ENCODE measurements at regions not wholly inside any gene's neighbourhood (a gene's known extent, or its start where the extent isn't known, plus 50 kb on each side); places are given as distances from the start of the nearest gene placed in this dataset.

DNA sequence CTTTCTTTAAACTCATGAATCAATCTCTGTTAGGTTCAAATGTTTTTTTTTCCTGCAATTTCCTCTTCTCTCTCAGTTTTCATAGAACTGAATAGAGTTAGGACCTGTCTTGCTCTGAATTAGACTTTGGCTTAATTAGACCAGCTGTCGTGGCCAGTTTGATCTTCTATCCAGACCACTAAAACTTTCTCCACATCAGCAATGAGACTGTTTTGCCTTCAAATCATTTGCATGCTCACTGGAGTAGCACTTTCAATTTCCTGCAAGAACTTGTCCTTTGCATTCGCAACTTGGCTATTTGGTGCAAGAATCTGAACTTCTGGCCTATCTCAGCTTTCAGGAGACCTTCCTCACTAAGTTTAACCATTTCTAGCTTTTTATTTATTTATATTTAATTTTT lies 2002.2 kb upstream of the PIK3C3 start:
- TF ChIP-seq, protein P1, sequence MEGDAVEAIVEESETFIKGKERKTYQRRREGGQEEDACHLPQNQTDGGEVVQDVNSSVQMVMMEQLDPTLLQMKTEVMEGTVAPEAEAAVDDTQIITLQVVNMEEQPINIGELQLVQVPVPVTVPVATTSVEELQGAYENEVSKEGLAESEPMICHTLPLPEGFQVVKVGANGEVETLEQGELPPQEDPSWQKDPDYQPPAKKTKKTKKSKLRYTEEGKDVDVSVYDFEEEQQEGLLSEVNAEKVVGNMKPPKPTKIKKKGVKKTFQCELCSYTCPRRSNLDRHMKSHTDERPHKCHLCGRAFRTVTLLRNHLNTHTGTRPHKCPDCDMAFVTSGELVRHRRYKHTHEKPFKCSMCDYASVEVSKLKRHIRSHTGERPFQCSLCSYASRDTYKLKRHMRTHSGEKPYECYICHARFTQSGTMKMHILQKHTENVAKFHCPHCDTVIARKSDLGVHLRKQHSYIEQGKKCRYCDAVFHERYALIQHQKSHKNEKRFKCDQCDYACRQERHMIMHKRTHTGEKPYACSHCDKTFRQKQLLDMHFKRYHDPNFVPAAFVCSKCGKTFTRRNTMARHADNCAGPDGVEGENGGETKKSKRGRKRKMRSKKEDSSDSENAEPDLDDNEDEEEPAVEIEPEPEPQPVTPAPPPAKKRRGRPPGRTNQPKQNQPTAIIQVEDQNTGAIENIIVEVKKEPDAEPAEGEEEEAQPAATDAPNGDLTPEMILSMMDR (conservative IDR thresholded peaks at IDR 0.05; ENCODE audit: low read depth, low read length), result no peak
- H3K27me3 ChIP-seq (ENCODE audit: insufficient read depth, low read depth), result no peaks in the 10 kb centered on the region
- peak overlapping the region; percentile 43 for H3K4me2 ChIP-seq
- H4K20me1 ChIP-seq (ENCODE audit: insufficient read depth), result no peaks in the 10 kb centered on the region
- no peak overlapping the region for H3K4me3 ChIP-seq (IDR thresholded peaks at IDR 0.05; ENCODE audit: insufficient read depth, low read depth, low read length)
- peaks cover 23% of the 10 kb centered on the region; the same call in 1 of the 2 replicates for H3K79me2 ChIP-seq (ENCODE audit: insufficient read depth, low read depth)
- H2AFZ ChIP-seq (ENCODE audit: low read depth), result no peak overlapping the region
- no peaks in the 10 kb centered on the region for H3K36me3 ChIP-seq (ENCODE audit: insufficient read depth)
- peaks cover 56% of the 10 kb centered on the region for H3K4me1 ChIP-seq (ENCODE audit: low read depth, poor library complexity, severe bottlenecking)
- no peak overlapping the region for H3K27ac ChIP-seq
- H3K9ac ChIP-seq, result no peak overlapping the region

DNA sequence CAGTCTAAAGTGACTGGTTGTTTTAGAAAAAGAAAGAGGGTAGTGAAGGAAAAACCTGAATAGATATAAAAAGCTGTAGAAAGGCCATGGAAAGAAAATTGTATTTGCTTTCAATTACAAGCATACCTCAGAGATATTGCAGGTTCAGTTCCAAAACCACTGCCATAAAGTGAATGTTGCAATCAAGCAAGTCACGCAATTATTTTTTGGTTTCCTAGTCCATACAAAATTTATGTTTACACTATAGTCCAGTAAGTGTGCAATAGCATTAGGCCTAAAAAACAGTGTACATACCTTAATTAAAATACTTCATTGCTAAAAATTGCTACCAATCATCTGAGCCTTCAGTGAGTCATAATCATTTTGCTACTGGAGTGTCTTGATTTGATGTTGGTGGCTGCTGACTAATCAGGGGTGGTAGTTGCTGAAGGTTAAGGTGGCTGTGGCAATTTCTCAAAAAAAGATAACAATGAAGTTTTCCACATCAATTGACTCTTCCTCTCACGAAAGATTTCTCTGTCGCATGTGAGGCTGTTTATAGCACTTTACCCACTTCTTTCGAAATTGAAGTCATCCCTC lies 2003.8 kb upstream of the PIK3C3 start:
- Histone ChIP-seq H3K27me3 (ENCODE audit: insufficient read depth, low read depth) (no peaks in the 10 kb centered on the region), H3K27ac (no peak overlapping the region)
- TF ChIP-seq, protein P1 (conservative IDR thresholded peaks at IDR 0.05; ENCODE audit: low read depth, low read length), result no peak

DNA sequence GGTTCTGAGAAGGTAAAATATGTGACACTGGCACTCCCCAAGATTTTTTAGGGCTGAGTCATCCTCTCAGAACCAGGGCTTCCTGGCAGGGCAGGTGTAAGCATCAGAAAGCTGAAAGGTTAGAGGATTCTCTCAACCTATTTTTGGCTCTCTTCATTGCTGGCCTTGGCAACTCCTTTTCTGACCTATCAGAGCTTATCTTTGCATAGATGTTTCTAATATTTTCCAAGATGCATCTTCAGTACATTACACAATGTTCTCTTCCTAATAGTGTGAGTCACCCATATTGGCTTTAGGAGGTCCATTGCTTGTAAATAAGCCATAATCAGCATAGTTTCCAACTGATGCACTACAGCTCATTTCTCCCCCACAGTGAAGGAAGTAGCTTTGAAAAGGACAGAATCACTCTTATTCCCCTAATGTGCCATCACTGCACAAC lies 2008.4 kb upstream of the PIK3C3 start:
- Histone ChIP-seq H2AFZ (ENCODE audit: low read depth) (peak overlapping the region; percentile 23), H3K4me2 (peak overlapping the region; percentile 98)

More for the DNA sequence above, 2003.8 kb upstream of the PIK3C3 start:
- H3K4me1 ChIP-seq (ENCODE audit: low read depth, poor library complexity, severe bottlenecking), result peaks cover 71% of the 10 kb centered on the region
- no peak overlapping the region for H3K4me3 ChIP-seq (IDR thresholded peaks at IDR 0.05; ENCODE audit: insufficient read depth, low read depth, low read length)
- H3K36me3 ChIP-seq (ENCODE audit: insufficient read depth), result no peaks in the 10 kb centered on the region
- H2AFZ ChIP-seq (ENCODE audit: low read depth), result no peak overlapping the region
- H3K4me2 ChIP-seq, result no peak overlapping the region
- peaks cover 25% of the 10 kb centered on the region; the same call in 1 of the 2 replicates for H3K79me2 ChIP-seq (ENCODE audit: insufficient read depth, low read depth)
- no peaks in the 10 kb centered on the region for H4K20me1 ChIP-seq (ENCODE audit: insufficient read depth)
- no peak overlapping the region for H3K9ac ChIP-seq

DNA sequence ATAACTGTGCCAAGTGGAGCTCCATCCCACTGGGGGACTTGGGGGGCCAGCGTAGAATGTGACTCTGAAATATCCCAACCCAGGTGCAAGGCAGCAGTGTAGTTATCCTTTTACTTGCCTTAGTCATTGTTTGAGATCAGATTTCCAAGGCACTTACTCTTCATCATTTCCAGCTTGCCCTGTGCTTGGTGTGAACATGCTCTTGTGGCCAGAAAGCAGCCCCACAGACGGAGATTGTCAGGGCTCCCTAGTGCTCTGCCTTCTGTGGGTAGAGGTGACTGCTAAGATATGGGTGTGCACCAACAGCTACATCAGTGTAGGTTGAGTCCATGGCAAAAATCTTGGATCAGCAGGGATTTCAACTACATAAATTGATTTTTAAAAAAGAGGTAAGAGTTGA lies 2010.0 kb upstream of the PIK3C3 start:
- peak overlapping the region; percentile 97 for H3K27ac ChIP-seq
- peak overlapping the region; percentile 32; the same call in 1 of the 2 replicates for H2AFZ ChIP-seq (ENCODE audit: low read depth)
- H3K79me2 ChIP-seq (ENCODE audit: insufficient read depth, low read depth), result peaks cover 48% of the 10 kb centered on the region
- peak overlapping the region; percentile 98 for H3K4me2 ChIP-seq
- H3K27me3 ChIP-seq (ENCODE audit: insufficient read depth, low read depth), result no peaks in the 10 kb centered on the region
- peak overlapping the region; percentile 78; the same call in 1 of the 2 replicates for H3K9ac ChIP-seq
- H3K4me1 ChIP-seq (ENCODE audit: low read depth, poor library complexity, severe bottlenecking), result peaks cover 96% of the 10 kb centered on the region
- H3K4me3 ChIP-seq (IDR thresholded peaks at IDR 0.05; ENCODE audit: insufficient read depth, low read depth, low read length), result no peak overlapping the region
- no peaks in the 10 kb centered on the region for H4K20me1 ChIP-seq (ENCODE audit: insufficient read depth)
- H3K36me3 ChIP-seq (ENCODE audit: insufficient read depth), result no peaks in the 10 kb centered on the region
- TF ChIP-seq, protein P1 (conservative IDR thresholded peaks at IDR 0.05; ENCODE audit: low read depth, low read length), result no peak

More for the DNA sequence above, 2008.4 kb upstream of the PIK3C3 start:
- Histone ChIP-seq H3K4me1 (ENCODE audit: low read depth, poor library complexity, severe bottlenecking) (peaks cover 96% of the 10 kb centered on the region), H3K9ac (peak overlapping the region; percentile 78), H3K79me2 (ENCODE audit: insufficient read depth, low read depth) (peaks cover 37% of the 10 kb centered on the region), H3K27ac (peak overlapping the region; percentile 97), H3K27me3 (ENCODE audit: insufficient read depth, low read depth) (no peaks in the 10 kb centered on the region), H4K20me1 (ENCODE audit: insufficient read depth) (no peaks in the 10 kb centered on the region), H3K36me3 (ENCODE audit: insufficient read depth) (no peaks in the 10 kb centered on the region), H3K4me3 (IDR thresholded peaks at IDR 0.05; ENCODE audit: insufficient read depth, low read depth, low read length) (no peak overlapping the region)
- TF ChIP-seq, protein P1 (conservative IDR thresholded peaks at IDR 0.05; ENCODE audit: low read depth, low read length), result no peak
